ENCODE measurements at regions not wholly inside any gene's neighbourhood (a gene's known extent, or its start where the extent isn't known, plus 50 kb on each side); places are given as distances from the start of the nearest gene placed in this dataset.

DNA sequence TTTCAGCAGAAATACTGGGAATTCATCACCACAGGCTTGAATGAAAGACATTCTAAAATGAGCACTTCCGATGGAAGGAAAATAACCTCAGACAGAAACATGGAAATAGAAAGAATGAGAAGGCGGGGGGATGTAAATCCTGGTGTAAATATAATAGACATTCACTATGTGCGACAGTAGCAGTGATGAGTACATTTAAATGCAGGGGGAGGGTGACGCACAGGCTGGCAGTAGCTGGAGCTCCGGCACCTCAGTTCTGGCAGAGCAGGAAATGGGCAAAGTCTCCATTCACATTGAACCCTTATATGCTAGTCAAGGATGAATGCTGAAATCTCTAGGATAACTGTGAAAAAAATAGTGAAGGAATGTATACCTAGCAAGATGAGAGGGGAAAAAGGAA is 172.7 kb upstream of the C14orf180 start:
- no peak for ATAC-seq
- H3K4me2 ChIP-seq: no peak overlapping the region
- no peak for TF ChIP-seq HEYL (CRISPR knock-in tag; IDR thresholded peaks at IDR 0.05)
- TF ChIP-seq HOXA7 (CRISPR knock-in tag; IDR thresholded peaks at IDR 0.05): no peak
- TF ChIP-seq ZNF302 (CRISPR knock-in tag; IDR thresholded peaks at IDR 0.05): no peak
- TF ChIP-seq, protein P1, sequence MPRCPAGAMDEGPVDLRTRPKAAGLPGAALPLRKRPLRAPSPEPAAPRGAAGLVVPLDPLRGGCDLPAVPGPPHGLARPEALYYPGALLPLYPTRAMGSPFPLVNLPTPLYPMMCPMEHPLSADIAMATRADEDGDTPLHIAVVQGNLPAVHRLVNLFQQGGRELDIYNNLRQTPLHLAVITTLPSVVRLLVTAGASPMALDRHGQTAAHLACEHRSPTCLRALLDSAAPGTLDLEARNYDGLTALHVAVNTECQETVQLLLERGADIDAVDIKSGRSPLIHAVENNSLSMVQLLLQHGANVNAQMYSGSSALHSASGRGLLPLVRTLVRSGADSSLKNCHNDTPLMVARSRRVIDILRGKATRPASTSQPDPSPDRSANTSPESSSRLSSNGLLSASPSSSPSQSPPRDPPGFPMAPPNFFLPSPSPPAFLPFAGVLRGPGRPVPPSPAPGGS (IDR thresholded peaks at IDR 0.05): no peak
- TF ChIP-seq, protein P2, sequence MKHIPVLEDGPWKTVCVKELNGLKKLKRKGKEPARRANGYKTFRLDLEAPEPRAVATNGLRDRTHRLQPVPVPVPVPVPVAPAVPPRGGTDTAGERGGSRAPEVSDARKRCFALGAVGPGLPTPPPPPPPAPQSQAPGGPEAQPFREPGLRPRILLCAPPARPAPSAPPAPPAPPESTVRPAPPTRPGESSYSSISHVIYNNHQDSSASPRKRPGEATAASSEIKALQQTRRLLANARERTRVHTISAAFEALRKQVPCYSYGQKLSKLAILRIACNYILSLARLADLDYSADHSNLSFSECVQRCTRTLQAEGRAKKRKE (CRISPR knock-in tag; IDR thresholded peaks at IDR 0.05; ENCODE audit: low read depth): no peak
- no peak for TF ChIP-seq RFX5 (IDR thresholded peaks at IDR 0.05)
- TF ChIP-seq RNF2 (IDR thresholded peaks at IDR 0.05; ENCODE audit: borderline replicate concordance, low read depth): no peak
- no peak for TF ChIP-seq CBX8 (IDR thresholded peaks at IDR 0.05)
- TF ChIP-seq, protein P3, sequence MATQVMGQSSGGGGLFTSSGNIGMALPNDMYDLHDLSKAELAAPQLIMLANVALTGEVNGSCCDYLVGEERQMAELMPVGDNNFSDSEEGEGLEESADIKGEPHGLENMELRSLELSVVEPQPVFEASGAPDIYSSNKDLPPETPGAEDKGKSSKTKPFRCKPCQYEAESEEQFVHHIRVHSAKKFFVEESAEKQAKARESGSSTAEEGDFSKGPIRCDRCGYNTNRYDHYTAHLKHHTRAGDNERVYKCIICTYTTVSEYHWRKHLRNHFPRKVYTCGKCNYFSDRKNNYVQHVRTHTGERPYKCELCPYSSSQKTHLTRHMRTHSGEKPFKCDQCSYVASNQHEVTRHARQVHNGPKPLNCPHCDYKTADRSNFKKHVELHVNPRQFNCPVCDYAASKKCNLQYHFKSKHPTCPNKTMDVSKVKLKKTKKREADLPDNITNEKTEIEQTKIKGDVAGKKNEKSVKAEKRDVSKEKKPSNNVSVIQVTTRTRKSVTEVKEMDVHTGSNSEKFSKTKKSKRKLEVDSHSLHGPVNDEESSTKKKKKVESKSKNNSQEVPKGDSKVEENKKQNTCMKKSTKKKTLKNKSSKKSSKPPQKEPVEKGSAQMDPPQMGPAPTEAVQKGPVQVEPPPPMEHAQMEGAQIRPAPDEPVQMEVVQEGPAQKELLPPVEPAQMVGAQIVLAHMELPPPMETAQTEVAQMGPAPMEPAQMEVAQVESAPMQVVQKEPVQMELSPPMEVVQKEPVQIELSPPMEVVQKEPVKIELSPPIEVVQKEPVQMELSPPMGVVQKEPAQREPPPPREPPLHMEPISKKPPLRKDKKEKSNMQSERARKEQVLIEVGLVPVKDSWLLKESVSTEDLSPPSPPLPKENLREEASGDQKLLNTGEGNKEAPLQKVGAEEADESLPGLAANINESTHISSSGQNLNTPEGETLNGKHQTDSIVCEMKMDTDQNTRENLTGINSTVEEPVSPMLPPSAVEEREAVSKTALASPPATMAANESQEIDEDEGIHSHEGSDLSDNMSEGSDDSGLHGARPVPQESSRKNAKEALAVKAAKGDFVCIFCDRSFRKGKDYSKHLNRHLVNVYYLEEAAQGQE (IDR thresholded peaks at IDR 0.05): no peak
- TF ChIP-seq KDM1A (IDR thresholded peaks at IDR 0.05; ENCODE audit: low read depth): no peak
- no peak overlapping the region for H3K4me3 ChIP-seq
- 42% methylated on average over 5 of the region's 5 CpGs for WGBS (ENCODE audit: missing lambda C conversion rate)
- H3K9me3 ChIP-seq: peaks cover 12% of the 10 kb centered on the region
- DNase-seq (ENCODE audit: low read depth in 1 of 2, low spot score in 1 of 2): no peak
- ChIA-PET POLR2A (no interaction called here), CTCF (no interaction called here)
- H3K4me1 ChIP-seq: no peaks in the 10 kb centered on the region
- no peak for FAIRE-seq
- H3K27ac ChIP-seq: no peak overlapping the region

DNA sequence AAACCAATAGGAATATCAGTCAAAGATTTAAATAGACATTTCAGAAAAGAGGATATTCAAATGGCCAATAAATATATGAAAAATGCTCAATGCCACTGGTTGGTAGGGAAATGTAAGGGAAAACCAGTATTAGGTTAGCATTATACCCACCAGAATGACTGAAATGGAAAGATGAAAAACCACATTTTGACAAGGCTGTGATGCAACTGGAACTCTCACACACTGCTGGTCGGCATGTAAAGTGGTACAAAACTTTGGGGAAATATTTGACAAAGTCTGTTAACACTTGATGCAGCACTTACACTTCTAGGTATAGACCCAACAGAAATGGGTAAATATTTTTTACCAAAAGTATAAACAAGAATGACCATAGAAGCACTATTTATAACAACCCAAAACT is 163.2 kb upstream of the C14orf180 start:
- ATAC-seq: no peak
- WGBS (ENCODE audit: missing lambda C conversion rate): 0% methylated on average over 1 of the region's 1 CpG

More for the DNA sequence above, 163.2 kb upstream of the C14orf180 start:
- H3K4me2 ChIP-seq: no peak overlapping the region
- DNase-seq (ENCODE audit: low read depth in 1 of 2, low spot score in 1 of 2) (no peak), FAIRE-seq (no peak)
- no peak overlapping the region for H3K4me3 ChIP-seq
- no peak for TF ChIP-seq JUNB (IDR thresholded peaks at IDR 0.05)
- TF ChIP-seq, protein P4, sequence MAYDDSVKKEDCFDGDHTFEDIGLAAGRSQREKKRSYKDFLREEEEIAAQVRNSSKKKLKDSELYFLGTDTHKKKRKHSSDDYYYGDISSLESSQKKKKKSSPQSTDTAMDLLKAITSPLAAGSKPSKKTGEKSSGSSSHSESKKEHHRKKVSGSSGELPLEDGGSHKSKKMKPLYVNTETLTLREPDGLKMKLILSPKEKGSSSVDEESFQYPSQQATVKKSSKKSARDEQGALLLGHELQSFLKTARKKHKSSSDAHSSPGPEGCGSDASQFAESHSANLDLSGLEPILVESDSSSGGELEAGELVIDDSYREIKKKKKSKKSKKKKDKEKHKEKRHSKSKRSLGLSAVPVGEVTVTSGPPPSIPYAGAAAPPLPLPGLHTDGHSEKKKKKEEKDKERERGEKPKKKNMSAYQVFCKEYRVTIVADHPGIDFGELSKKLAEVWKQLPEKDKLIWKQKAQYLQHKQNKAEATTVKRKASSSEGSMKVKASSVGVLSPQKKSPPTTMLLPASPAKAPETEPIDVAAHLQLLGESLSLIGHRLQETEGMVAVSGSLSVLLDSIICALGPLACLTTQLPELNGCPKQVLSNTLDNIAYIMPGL (CRISPR knock-in tag; IDR thresholded peaks at IDR 0.05; ENCODE audit: borderline replicate concordance): no peak
- TF ChIP-seq, protein P5, sequence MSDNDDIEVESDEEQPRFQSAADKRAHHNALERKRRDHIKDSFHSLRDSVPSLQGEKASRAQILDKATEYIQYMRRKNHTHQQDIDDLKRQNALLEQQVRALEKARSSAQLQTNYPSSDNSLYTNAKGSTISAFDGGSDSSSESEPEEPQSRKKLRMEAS (IDR thresholded peaks at IDR 0.05): no peak
- TF ChIP-seq ZNF302 (CRISPR knock-in tag; IDR thresholded peaks at IDR 0.05): no peak
- no peak for TF ChIP-seq CHD2 (IDR thresholded peaks at IDR 0.05; ENCODE audit: low read length, partially characterized antibody)
- TF ChIP-seq FOXS1 (CRISPR knock-in tag; IDR thresholded peaks at IDR 0.05): no peak
- no peak for TF ChIP-seq RNF2 (IDR thresholded peaks at IDR 0.05; ENCODE audit: borderline replicate concordance, low read depth)
- no peak for TF ChIP-seq CHD4 (IDR thresholded peaks at IDR 0.05; ENCODE audit: borderline replicate concordance)
- TF ChIP-seq SREBF2 (IDR thresholded peaks at IDR 0.05): no peak
- TF ChIP-seq, protein P6, sequence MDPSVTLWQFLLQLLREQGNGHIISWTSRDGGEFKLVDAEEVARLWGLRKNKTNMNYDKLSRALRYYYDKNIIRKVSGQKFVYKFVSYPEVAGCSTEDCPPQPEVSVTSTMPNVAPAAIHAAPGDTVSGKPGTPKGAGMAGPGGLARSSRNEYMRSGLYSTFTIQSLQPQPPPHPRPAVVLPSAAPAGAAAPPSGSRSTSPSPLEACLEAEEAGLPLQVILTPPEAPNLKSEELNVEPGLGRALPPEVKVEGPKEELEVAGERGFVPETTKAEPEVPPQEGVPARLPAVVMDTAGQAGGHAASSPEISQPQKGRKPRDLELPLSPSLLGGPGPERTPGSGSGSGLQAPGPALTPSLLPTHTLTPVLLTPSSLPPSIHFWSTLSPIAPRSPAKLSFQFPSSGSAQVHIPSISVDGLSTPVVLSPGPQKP (IDR thresholded peaks at IDR 0.05; ENCODE audit: low read depth, low read length): no peak
- TF ChIP-seq EHMT2 (IDR thresholded peaks at IDR 0.05; ENCODE audit: low read depth): no peak
- TF ChIP-seq, protein P7, sequence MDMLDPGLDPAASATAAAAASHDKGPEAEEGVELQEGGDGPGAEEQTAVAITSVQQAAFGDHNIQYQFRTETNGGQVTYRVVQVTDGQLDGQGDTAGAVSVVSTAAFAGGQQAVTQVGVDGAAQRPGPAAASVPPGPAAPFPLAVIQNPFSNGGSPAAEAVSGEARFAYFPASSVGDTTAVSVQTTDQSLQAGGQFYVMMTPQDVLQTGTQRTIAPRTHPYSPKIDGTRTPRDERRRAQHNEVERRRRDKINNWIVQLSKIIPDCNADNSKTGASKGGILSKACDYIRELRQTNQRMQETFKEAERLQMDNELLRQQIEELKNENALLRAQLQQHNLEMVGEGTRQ (IDR thresholded peaks at IDR 0.05): no peak
- TF ChIP-seq KDM1A (IDR thresholded peaks at IDR 0.05; ENCODE audit: low read depth): no peak
- TF ChIP-seq, protein P8, sequence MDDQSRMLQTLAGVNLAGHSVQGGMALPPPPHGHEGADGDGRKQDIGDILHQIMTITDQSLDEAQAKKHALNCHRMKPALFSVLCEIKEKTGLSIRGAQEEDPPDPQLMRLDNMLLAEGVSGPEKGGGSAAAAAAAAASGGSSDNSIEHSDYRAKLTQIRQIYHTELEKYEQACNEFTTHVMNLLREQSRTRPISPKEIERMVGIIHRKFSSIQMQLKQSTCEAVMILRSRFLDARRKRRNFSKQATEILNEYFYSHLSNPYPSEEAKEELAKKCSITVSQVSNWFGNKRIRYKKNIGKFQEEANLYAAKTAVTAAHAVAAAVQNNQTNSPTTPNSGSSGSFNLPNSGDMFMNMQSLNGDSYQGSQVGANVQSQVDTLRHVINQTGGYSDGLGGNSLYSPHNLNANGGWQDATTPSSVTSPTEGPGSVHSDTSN (IDR thresholded peaks at IDR 0.05): no peak
- TF ChIP-seq NPAS2 (CRISPR knock-in tag; IDR thresholded peaks at IDR 0.05; ENCODE audit: borderline replicate concordance): no peak
- no peak for TF ChIP-seq ZSCAN20 (CRISPR knock-in tag; IDR thresholded peaks at IDR 0.05)
- no peak for TF ChIP-seq SMC3 (IDR thresholded peaks at IDR 0.05)
- TF ChIP-seq HEYL (CRISPR knock-in tag; IDR thresholded peaks at IDR 0.05): no peak
- POLR2A ChIA-PET: no interaction called here
- no peak overlapping the region for H3K27ac ChIP-seq
- H3K4me1 ChIP-seq: no peaks in the 10 kb centered on the region
- CTCF ChIA-PET: no interaction called here
- no peaks in the 10 kb centered on the region for H3K9me3 ChIP-seq

All from A549 (cell line).